ENCODE measurements at regions not wholly inside any gene's neighbourhood (a gene's known extent, or its start where the extent isn't known, plus 50 kb on each side); places are given as distances from the start of the nearest gene placed in this dataset.

GRCh38 chr3:146814601-146815315 is 209.6 kb upstream of the PLSCR5 start:
- TF ChIP-seq POLR2A (IDR thresholded peaks at IDR 0.05; ENCODE audit: extremely low read depth, insufficient read length) = no peak
- no peak for TF ChIP-seq CTCF (IDR thresholded peaks at IDR 0.05; ENCODE audit: low read depth, low read length)
- no peak for TF ChIP-seq MAX (IDR thresholded peaks at IDR 0.05; ENCODE audit: low read depth, low read length)
- no peak for TF ChIP-seq MYC (IDR thresholded peaks at IDR 0.05; ENCODE audit: low read depth, low read length)
- H3K4me3 ChIP-seq (ENCODE audit: low read depth, low read length) = no peak overlapping the region
- DNase-seq (ENCODE audit: low read depth) = no peak

- H3K4me3 ChIP-seq (ENCODE audit: low read depth, low read length) = no peak overlapping the region
- no peak for TF ChIP-seq MYC (IDR thresholded peaks at IDR 0.05; ENCODE audit: low read depth, low read length)
- TF ChIP-seq POLR2A (IDR thresholded peaks at IDR 0.05; ENCODE audit: extremely low read depth, insufficient read length) = no peak
- no peak for TF ChIP-seq MAX (IDR thresholded peaks at IDR 0.05; ENCODE audit: low read depth, low read length)
- no peak for TF ChIP-seq CTCF (IDR thresholded peaks at IDR 0.05; ENCODE audit: low read depth, low read length)
- no peak for DNase-seq (ENCODE audit: low read depth)
These were observed 208.3 kb upstream of the PLSCR5 start for GRCh38 chr3:146813496-146813895.

- no peak for DNase-seq (ENCODE audit: low read depth)
- TF ChIP-seq MAX (IDR thresholded peaks at IDR 0.05; ENCODE audit: low read depth, low read length) = no peak
- no peak for TF ChIP-seq POLR2A (IDR thresholded peaks at IDR 0.05; ENCODE audit: extremely low read depth, insufficient read length)
- no peak overlapping the region for H3K4me3 ChIP-seq (ENCODE audit: low read depth, low read length)
These were observed 198.6 kb upstream of the PLSCR5 start for GRCh38 chr3:146803745-146804144.

- no peak for DNase-seq (ENCODE audit: low read depth)
- no peak overlapping the region for H3K4me3 ChIP-seq (ENCODE audit: low read depth, low read length)
- TF ChIP-seq CTCF (IDR thresholded peaks at IDR 0.05; ENCODE audit: low read depth, low read length) (no peak), MAX (IDR thresholded peaks at IDR 0.05; ENCODE audit: low read depth, low read length) (no peak), POLR2A (IDR thresholded peaks at IDR 0.05; ENCODE audit: extremely low read depth, insufficient read length) (no peak), MYC (IDR thresholded peaks at IDR 0.05; ENCODE audit: low read depth, low read length) (no peak)
These were observed 196.3 kb upstream of the PLSCR5 start for GRCh38 chr3:146801492-146801891.

- no peak overlapping the region for H3K4me3 ChIP-seq (ENCODE audit: low read depth, low read length)
- TF ChIP-seq POLR2A (IDR thresholded peaks at IDR 0.05; ENCODE audit: extremely low read depth, insufficient read length) (no peak), MAX (IDR thresholded peaks at IDR 0.05; ENCODE audit: low read depth, low read length) (no peak), CTCF (IDR thresholded peaks at IDR 0.05; ENCODE audit: low read depth, low read length) (no peak), MYC (IDR thresholded peaks at IDR 0.05; ENCODE audit: low read depth, low read length) (no peak)
- DNase-seq (ENCODE audit: low read depth) = no peak
These were observed 195.3 kb upstream of the PLSCR5 start for GRCh38 chr3:146800484-146800883.

- no peak overlapping the region for H3K4me3 ChIP-seq (ENCODE audit: low read depth, low read length)
- DNase-seq (ENCODE audit: low read depth) = no peak
- TF ChIP-seq CTCF (IDR thresholded peaks at IDR 0.05; ENCODE audit: low read depth, low read length) (no peak), MYC (IDR thresholded peaks at IDR 0.05; ENCODE audit: low read depth, low read length) (no peak), POLR2A (IDR thresholded peaks at IDR 0.05; ENCODE audit: extremely low read depth, insufficient read length) (no peak), MAX (IDR thresholded peaks at IDR 0.05; ENCODE audit: low read depth, low read length) (no peak)
These were observed 190.9 kb upstream of the PLSCR5 start for GRCh38 chr3:146796078-146796477.
